Stimulated activated CD4-positive, alpha-beta T cell treated with anti-CD3 and anti-CD28 coated beads, Interleukin-12 subunit alpha, Interleukin-12 subunit beta, amount 100 ng/mL, for 24 hours (primary cell): ENCODE measurements at regions not wholly inside any gene's neighbourhood (a gene's known extent, or its start where the extent isn't known, plus 50 kb on each side); places are given as distances from the start of the nearest gene placed in this dataset.
"Not testable (repeated sequence)": the region's sequence is repeated elsewhere in the genome, so short reads cannot be mapped to it uniquely, and the experiment has no call there.

Source experiments
- DNase-seq, 2 experiments: peaks; one replicate each; pipeline ENCODE4 v3.0.0-alpha.2; 2020; ENCODE audit warnings: low read depth in 2 of 2

GRCh38 chr18:8882632-8883408 lies 177.5 kb downstream of the MTCL1 start:
- DNase-seq: no peak

- no peak for DNase-seq
Measured at GRCh38 chr18:8883409-8883668, 178.0 kb downstream of the MTCL1 start.

- not testable (repeated sequence) for DNase-seq
Measured at GRCh38 chr18:8887877-8888276, 182.5 kb downstream of the MTCL1 start.

- no peak for DNase-seq
Measured at GRCh38 chr18:8889489-8889888, 184.1 kb downstream of the MTCL1 start.

GRCh38 chr18:8890503-8890902 lies 185.1 kb downstream of the MTCL1 start:
- not testable (repeated sequence) for DNase-seq

- no peak for DNase-seq
Measured at GRCh38 chr18:8890957-8891464, 185.7 kb downstream of the MTCL1 start.

- DNase-seq: no peak
Measured at GRCh38 chr18:8893221-8893620, 187.9 kb downstream of the MTCL1 start.

- DNase-seq: no peak
Measured at GRCh38 chr18:8893628-8894231, 188.4 kb downstream of the MTCL1 start.

- DNase-seq: no peak
Measured at GRCh38 chr18:8894823-8895222, 189.5 kb downstream of the MTCL1 start.

GRCh38 chr18:8895341-8895740 lies 190.0 kb downstream of the MTCL1 start:
- DNase-seq: no peak

- DNase-seq: no peak
Measured at GRCh38 chr18:8895987-8896619, 190.7 kb downstream of the MTCL1 start.

GRCh38 chr18:8899000-8899399 lies 193.6 kb downstream of the MTCL1 start:
- DNase-seq: no peak

- DNase-seq: no peak
Measured at GRCh38 chr18:8900552-8900951, 195.2 kb downstream of the MTCL1 start.

GRCh38 chr18:8901019-8901418 lies 195.7 kb downstream of the MTCL1 start:
- no peak for DNase-seq

- DNase-seq: no peak
Measured at GRCh38 chr18:8904316-8904715, 198.2 kb upstream of the NDUFV2 start.

GRCh38 chr18:8908792-8909510 lies 193.5 kb upstream of the NDUFV2 start:
- DNase-seq: no peak

- DNase-seq: no peak
Measured at GRCh38 chr18:8910186-8910822, 192.2 kb upstream of the NDUFV2 start.

- no peak for DNase-seq
Measured at GRCh38 chr18:8910843-8911242, 191.7 kb upstream of the NDUFV2 start.

- DNase-seq: no peak
Measured at GRCh38 chr18:8911408-8912340, 190.8 kb upstream of the NDUFV2 start.

- DNase-seq: no peak
Measured at GRCh38 chr18:8912348-8913326, 189.9 kb upstream of the NDUFV2 start.
